ENCODE measurements at regions not wholly inside any gene's neighbourhood (a gene's known extent, or its start where the extent isn't known, plus 50 kb on each side); places are given as distances from the start of the nearest gene placed in this dataset.

- TF ChIP-seq EZH2 (IDR thresholded peaks at IDR 0.05; ENCODE audit: borderline replicate concordance, low read depth, low read length, poor library complexity, severe bottlenecking) (no peak), CTCF (conservative IDR thresholded peaks at IDR 0.05; ENCODE audit: low read depth, low read length) (no peak)
Measured at GRCh38 chr11:19525276-19525675, 187.4 kb upstream of the NAV2 start.

Measured in A673 (cell line).